Parathyroid adenoma (tissue), 2 donors: ENCODE measurements at regions not wholly inside any gene's neighbourhood (a gene's known extent, or its start where the extent isn't known, plus 50 kb on each side); places are given as distances from the start of the nearest gene placed in this dataset.

Experiments
- H2AFZ ChIP-seq: fragments of 300-600 bp; sonication (generic); one replicate; pipeline ENCODE4 v1.7.0; 2017; ENCODE audit warnings: antibody characterized with exemption, mild to moderate bottlenecking
- H3K27ac ChIP-seq: fragments of 300-600 bp; sonication (generic); one replicate; pipeline ENCODE4 v1.7.0; 2017
- H3K27me3 ChIP-seq: fragments of 300-600 bp; sonication (generic); one replicate; pipeline ENCODE4 v1.7.0; 2017; ENCODE audit warnings: low read length; ENCODE audit not compliant: control insufficient read depth, insufficient read depth
- H3K36me3 ChIP-seq: fragments of 300-600 bp; sonication (generic); one replicate; pipeline ENCODE4 v1.7.0; 2017; ENCODE audit warnings: low read length; ENCODE audit not compliant: control insufficient read depth, insufficient read depth
- H3K4me1 ChIP-seq: fragments of 300-600 bp; sonication (generic); one replicate; pipeline ENCODE4 v1.7.0; 2017; ENCODE audit warnings: control low read depth
- H3K4me2 ChIP-seq: fragments of 300-600 bp; sonication (generic); one replicate; pipeline ENCODE4 v1.7.0; 2017; ENCODE audit warnings: low read length
- H3K4me3 ChIP-seq: fragments of 300-600 bp; sonication (generic); one replicate; pipeline ENCODE4 v1.7.0; 2017; ENCODE audit warnings: low read depth, low read length
- H3K79me2 ChIP-seq: fragments of 300-600 bp; sonication (generic); one replicate; pipeline ENCODE4 v1.7.0; 2017; ENCODE audit warnings: control low read depth
- H3K9ac ChIP-seq: fragments of 300-600 bp; sonication (generic); one replicate; pipeline ENCODE4 v1.7.0; 2017; ENCODE audit warnings: mild to moderate bottlenecking
- H3K9me3 ChIP-seq: fragments of 300-600 bp; sonication (generic); one replicate; pipeline ENCODE4 v1.7.0; 2017; ENCODE audit warnings: low read length; ENCODE audit not compliant: control insufficient read depth
- TF ChIP-seq, protein P1 (sequence below): fragments of 300-600 bp; sonication (generic); IDR thresholded peaks from one replicate; pipeline ENCODE4 v1.7.0; 2017; ENCODE audit warnings: antibody characterized with exemption, mild to moderate bottlenecking
- donor health status: primary hyperparathyroidism.

DNA sequence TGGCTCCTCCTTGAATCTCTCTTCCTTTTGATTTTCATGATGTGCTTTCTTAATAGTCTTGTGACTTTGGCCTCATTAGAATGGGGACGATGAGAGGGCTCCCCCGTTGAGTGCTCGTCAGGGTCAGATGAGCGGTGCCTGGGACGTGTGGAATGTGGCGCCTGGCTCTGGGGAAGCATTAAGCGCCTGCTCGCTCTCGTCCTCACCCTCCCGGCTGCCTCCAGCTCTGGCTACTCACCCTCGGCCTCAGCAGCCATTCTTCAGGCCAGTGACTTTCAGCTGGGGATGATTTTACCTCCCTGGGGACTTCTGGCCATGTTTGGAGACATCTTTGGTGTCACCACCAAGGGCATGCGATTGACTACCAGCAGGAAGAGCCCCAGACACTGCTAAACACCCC, 69.7 kb downstream of the RPS6KA4 start:
- no peaks in the 10 kb centered on the region for H3K36me3 ChIP-seq
- TF ChIP-seq, protein P1, sequence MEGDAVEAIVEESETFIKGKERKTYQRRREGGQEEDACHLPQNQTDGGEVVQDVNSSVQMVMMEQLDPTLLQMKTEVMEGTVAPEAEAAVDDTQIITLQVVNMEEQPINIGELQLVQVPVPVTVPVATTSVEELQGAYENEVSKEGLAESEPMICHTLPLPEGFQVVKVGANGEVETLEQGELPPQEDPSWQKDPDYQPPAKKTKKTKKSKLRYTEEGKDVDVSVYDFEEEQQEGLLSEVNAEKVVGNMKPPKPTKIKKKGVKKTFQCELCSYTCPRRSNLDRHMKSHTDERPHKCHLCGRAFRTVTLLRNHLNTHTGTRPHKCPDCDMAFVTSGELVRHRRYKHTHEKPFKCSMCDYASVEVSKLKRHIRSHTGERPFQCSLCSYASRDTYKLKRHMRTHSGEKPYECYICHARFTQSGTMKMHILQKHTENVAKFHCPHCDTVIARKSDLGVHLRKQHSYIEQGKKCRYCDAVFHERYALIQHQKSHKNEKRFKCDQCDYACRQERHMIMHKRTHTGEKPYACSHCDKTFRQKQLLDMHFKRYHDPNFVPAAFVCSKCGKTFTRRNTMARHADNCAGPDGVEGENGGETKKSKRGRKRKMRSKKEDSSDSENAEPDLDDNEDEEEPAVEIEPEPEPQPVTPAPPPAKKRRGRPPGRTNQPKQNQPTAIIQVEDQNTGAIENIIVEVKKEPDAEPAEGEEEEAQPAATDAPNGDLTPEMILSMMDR = no peak
- no peaks in the 10 kb centered on the region for H3K79me2 ChIP-seq
- no peak overlapping the region for H3K4me2 ChIP-seq
- H3K9ac ChIP-seq = no peak overlapping the region
- H3K4me3 ChIP-seq = no peak overlapping the region
- no peaks in the 10 kb centered on the region for H3K27me3 ChIP-seq
- H3K9me3 ChIP-seq = no peaks in the 10 kb centered on the region
- H2AFZ ChIP-seq = no peak overlapping the region
- no peak overlapping the region for H3K27ac ChIP-seq
- H3K4me1 ChIP-seq = no peaks in the 10 kb centered on the region

DNA sequence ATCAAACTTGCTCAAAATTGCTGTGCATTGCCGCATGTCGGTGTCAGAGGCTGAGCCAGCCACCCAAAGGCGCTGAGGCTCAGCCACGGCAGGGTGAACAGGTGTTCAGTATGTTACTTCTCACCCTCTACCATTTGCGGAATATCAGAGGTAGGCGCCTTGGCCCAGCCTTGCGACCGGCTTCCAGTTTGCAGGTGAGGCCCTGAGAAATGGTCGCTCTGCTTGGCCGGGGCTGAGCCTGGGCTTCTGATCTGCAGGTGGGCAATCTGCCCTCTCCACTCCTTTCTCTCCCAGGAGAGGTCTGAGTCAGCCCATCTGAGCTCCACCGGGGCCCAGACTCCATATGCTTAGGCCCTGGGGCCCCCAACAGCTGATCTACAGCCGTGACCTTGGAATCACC, 71.0 kb downstream of the RPS6KA4 start:
- H3K27ac ChIP-seq = no peak overlapping the region
- TF ChIP-seq, protein P1 = no peak
- no peak overlapping the region for H3K9ac ChIP-seq
- H2AFZ ChIP-seq = no peak overlapping the region
- H3K4me1 ChIP-seq = no peaks in the 10 kb centered on the region
- H3K4me2 ChIP-seq = no peak overlapping the region
- no peaks in the 10 kb centered on the region for H3K27me3 ChIP-seq
- H3K4me3 ChIP-seq = no peak overlapping the region
- H3K79me2 ChIP-seq = no peaks in the 10 kb centered on the region
- no peaks in the 10 kb centered on the region for H3K36me3 ChIP-seq
- no peaks in the 10 kb centered on the region for H3K9me3 ChIP-seq

DNA sequence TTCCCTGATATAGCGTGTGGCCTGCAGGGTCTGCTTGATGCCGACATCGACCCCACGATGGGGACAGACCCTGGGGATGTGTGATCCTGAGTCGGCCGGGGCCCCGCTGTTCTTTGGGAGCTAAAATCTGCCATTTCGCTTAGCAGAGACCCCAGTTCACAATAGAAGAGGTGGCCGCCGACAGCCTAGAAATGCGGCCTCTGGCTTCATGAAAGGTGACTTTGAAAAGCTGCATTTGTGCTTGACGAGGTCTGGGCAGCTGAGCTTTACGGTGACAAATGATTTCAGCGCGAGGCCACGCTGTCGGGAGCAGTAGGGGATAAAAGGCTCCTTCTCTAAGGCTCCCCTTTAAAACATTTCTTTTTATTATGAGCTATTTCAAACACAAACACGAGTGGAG, 71.7 kb downstream of the RPS6KA4 start:
- H3K27me3 ChIP-seq = no peaks in the 10 kb centered on the region
- H3K4me2 ChIP-seq = no peak overlapping the region
- H3K4me3 ChIP-seq = no peak overlapping the region
- no peaks in the 10 kb centered on the region for H3K9me3 ChIP-seq
- H3K27ac ChIP-seq = no peak overlapping the region
- TF ChIP-seq, protein P1 = no peak
- no peaks in the 10 kb centered on the region for H3K4me1 ChIP-seq
- no peak overlapping the region for H3K9ac ChIP-seq
- H3K79me2 ChIP-seq = no peaks in the 10 kb centered on the region
- no peaks in the 10 kb centered on the region for H3K36me3 ChIP-seq
- no peak overlapping the region for H2AFZ ChIP-seq

DNA sequence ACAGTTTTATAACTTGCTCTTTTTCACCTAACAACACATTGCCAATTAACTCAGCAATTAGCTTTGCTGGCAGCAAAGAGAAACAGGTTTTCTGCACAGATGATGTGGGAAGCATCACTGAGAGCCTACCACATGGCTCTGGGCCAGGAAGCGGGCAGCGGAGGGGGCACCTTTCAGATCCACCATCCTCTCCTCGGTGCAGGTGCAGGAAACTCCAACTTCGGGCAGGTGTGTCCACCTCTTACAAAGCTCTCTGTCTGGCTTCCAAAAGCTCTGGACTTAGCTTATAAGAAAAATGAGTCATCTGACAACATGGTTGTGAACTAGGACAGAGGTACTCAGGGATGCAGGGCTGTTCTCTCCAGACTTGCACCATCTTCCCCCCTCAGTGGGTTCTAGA, 77.0 kb downstream of the RPS6KA4 start:
- Histone ChIP-seq H2AFZ (no peak overlapping the region), H3K27ac (no peak overlapping the region), H3K9me3 (no peaks in the 10 kb centered on the region), H3K4me2 (no peak overlapping the region), H3K9ac (no peak overlapping the region), H3K27me3 (no peaks in the 10 kb centered on the region), H3K4me3 (no peak overlapping the region), H3K36me3 (no peaks in the 10 kb centered on the region), H3K4me1 (no peaks in the 10 kb centered on the region), H3K79me2 (no peaks in the 10 kb centered on the region)
- TF ChIP-seq, protein P1 = no peak

DNA sequence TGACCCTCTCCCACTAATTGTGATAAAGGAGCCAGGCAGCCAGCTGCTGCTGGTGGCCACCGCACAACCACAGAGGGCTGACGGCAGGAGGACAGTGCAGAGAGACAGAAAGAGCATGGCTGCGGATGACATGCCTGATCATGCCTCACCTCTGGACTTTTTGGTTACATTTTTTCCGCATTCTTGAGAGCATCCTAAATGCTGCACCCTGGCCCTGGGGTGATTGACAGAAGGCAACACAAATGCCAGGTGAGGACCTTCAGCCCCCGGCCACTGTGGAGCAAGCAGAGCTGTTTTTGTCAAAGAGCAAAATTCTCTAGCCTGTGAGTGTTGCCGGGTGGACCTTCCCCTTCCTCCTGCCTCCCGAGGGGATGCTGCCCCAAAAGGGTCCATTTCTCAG, 78.5 kb downstream of the RPS6KA4 start:
- no peaks in the 10 kb centered on the region for H3K36me3 ChIP-seq
- H3K27ac ChIP-seq = no peak overlapping the region
- H3K9ac ChIP-seq = no peak overlapping the region
- H3K4me1 ChIP-seq = no peaks in the 10 kb centered on the region
- no peak overlapping the region for H3K4me3 ChIP-seq
- no peaks in the 10 kb centered on the region for H3K79me2 ChIP-seq
- H2AFZ ChIP-seq = no peak overlapping the region
- TF ChIP-seq, protein P1 = no peak
- no peak overlapping the region for H3K4me2 ChIP-seq
- H3K9me3 ChIP-seq = no peaks in the 10 kb centered on the region
- H3K27me3 ChIP-seq = no peaks in the 10 kb centered on the region
